Endothelial cell of umbilical vein (primary cell): ENCODE measurements at regions not wholly inside any gene's neighbourhood (a gene's known extent, or its start where the extent isn't known, plus 50 kb on each side); places are given as distances from the start of the nearest gene placed in this dataset.

ENCODE experiments used
- BruUV-seq: library from RNA; stranded (reverse); fragments of 400-500 nt; replicated peaks from 2 replicates; lab custom pipeline; 2021; lab: Mats Ljungman, UMichigan
- CTCF ChIA-PET: fragments of 300-600, 350-600 bp; sonication (Branson Sonifier 250); formaldehyde crosslinking; loops from one replicate; lab custom pipeline; 2021; ENCODE audit warnings: antibody characterized with exemption, inconsistent platforms; lab: Charles Lee
- POLR2A ChIA-PET: fragments of 300-600, 350-600 bp; sonication (Branson Sonifier 250); formaldehyde crosslinking; loops from one replicate; lab custom pipeline; 2021; ENCODE audit warnings: antibody characterized with exemption, inconsistent platforms; lab: Charles Lee
- DNase-seq: peaks from one replicate; pipeline ENCODE4 v3.0.0-alpha.2; 2011; ENCODE audit warnings: low read depth, low spot score
- FAIRE-seq: peaks from 2 replicates; lab custom pipeline; 2011; peaks lifted over from hg19 to GRCh38; lab: Jason Lieb, UNC
- H2AFZ ChIP-seq: 2 replicates; pipeline ENCODE4 v1.6.0; 2012; ENCODE audit warnings: low read depth, low read length, control low read depth, inconsistent platforms
- H3K27ac ChIP-seq: 2 replicates; pipeline ENCODE4 v1.5.1; 2011; ENCODE audit warnings: low read depth, mild to moderate bottlenecking, control low read depth, low read length, moderate library complexity; ENCODE audit not compliant: insufficient read depth
- H3K27me3 ChIP-seq, 2 experiments: 2 replicates each; pipeline versions ENCODE4 v1.6.0 to v1.6.1; 2011; ENCODE audit warnings: low read length in 2 of 2, mixed read lengths in 1 of 2; ENCODE audit not compliant: control insufficient read depth in 2 of 2, insufficient read depth in 2 of 2
- H3K36me3 ChIP-seq, 2 experiments: 2 replicates in 1 of 2; 3 replicates in 1 of 2; pipeline ENCODE4 v1.5.1; 2011; ENCODE audit warnings: low read length in 2 of 2, mild to moderate bottlenecking in 1 of 2, moderate library complexity in 1 of 2; ENCODE audit not compliant: control insufficient read depth in 2 of 2, insufficient read depth in 2 of 2; ENCODE audit errors: extremely low read depth in 1 of 2
- H3K4me1 ChIP-seq: 3 replicates; pipeline ENCODE4 v1.5.1; 2011; ENCODE audit warnings: mild to moderate bottlenecking, low read length; ENCODE audit not compliant: control insufficient read depth, insufficient read depth; ENCODE audit errors: extremely low read depth
- H3K4me2 ChIP-seq: 2 replicates; pipeline ENCODE4 v1.6.1; 2011; ENCODE audit warnings: low read length, control low read depth, mixed read lengths; ENCODE audit not compliant: insufficient read depth
- H3K4me3 ChIP-seq, 3 experiments: fragments of 200-600 bp in 1 of 3; sonication (generic), shearing (Covaris generic) in 1 of 3; replicated peaks in 1 of 3; 2 replicates each; pipeline ENCODE4 v1.5.1; 2011 to 2016; ENCODE audit warnings: control low read depth in 3 of 3, low read length in 3 of 3, mild to moderate bottlenecking in 2 of 3, inconsistent platforms in 1 of 3, low read depth in 1 of 3, moderate library complexity in 1 of 3; ENCODE audit not compliant: insufficient read depth in 1 of 3
- H3K79me2 ChIP-seq: 2 replicates; pipeline ENCODE4 v1.6.0; 2012; ENCODE audit warnings: low read length, inconsistent platforms; ENCODE audit not compliant: control insufficient read depth, insufficient read depth
- H3K9ac ChIP-seq: replicated peaks from 2 replicates; pipeline ENCODE3; 2011; ENCODE audit warnings: low read length, control low read depth; ENCODE audit not compliant: insufficient read depth; ENCODE audit errors: extremely low read depth
- H3K9me1 ChIP-seq: replicated peaks from 3 replicates; pipeline ENCODE4 v1.6.0; 2011; ENCODE audit warnings: mild to moderate bottlenecking, low read length; ENCODE audit not compliant: control insufficient read depth, insufficient read depth; ENCODE audit errors: extremely low read depth
- H3K9me3 ChIP-seq: replicated peaks from 2 replicates; pipeline ENCODE4 v1.5.1; 2012; ENCODE audit warnings: low read length, inconsistent platforms; ENCODE audit not compliant: control insufficient read depth, insufficient read depth
- H4K20me1 ChIP-seq: replicated peaks from 2 replicates; pipeline ENCODE3; 2011; ENCODE audit warnings: mild to moderate bottlenecking, low read length; ENCODE audit not compliant: control insufficient read depth, insufficient read depth; ENCODE audit errors: extremely low read depth
- CTCF ChIP-seq, 2 donors: IDR thresholded peaks; 1 replicate in 1 of 2; 2 replicates in 1 of 2; pipeline ENCODE4 v1.5.1; 2011; ENCODE audit warnings: low read length in 2 of 2, mild to moderate bottlenecking in 2 of 2, moderate library complexity in 2 of 2, control low read depth in 1 of 2, inconsistent platforms in 1 of 2, low read depth in 1 of 2; ENCODE audit not compliant: insufficient read depth in 1 of 2; ENCODE audit errors: extremely low read depth in 1 of 2
- EZH2 ChIP-seq: IDR thresholded peaks from 2 replicates; pipeline ENCODE4 v1.6.1; 2012; ENCODE audit warnings: borderline replicate concordance, low read depth, mild to moderate bottlenecking, moderate library complexity, low read length, inconsistent platforms; ENCODE audit not compliant: severe bottlenecking
- FOS ChIP-seq: IDR thresholded peaks from 2 replicates; pipeline ENCODE4 v1.6.1; 2011; ENCODE audit warnings: mild to moderate bottlenecking, low read length, moderate library complexity, borderline replicate concordance; ENCODE audit not compliant: insufficient read depth
- GATA2 ChIP-seq: IDR thresholded peaks from 2 replicates; pipeline ENCODE4 v1.7.0; 2011; ENCODE audit warnings: low read depth, mild to moderate bottlenecking, moderate library complexity, mixed read lengths, low read length; ENCODE audit not compliant: insufficient read length, insufficient read depth
- JUN ChIP-seq: IDR thresholded peaks from 2 replicates; pipeline ENCODE4 v1.6.1; 2011; ENCODE audit warnings: borderline replicate concordance, low read depth; ENCODE audit not compliant: insufficient read length, insufficient read depth
- MAX ChIP-seq: IDR thresholded peaks from 2 replicates; pipeline ENCODE4 v1.6.1; 2011; ENCODE audit not compliant: insufficient read depth, insufficient read length
- MYC ChIP-seq: IDR thresholded peaks from one replicate; pipeline ENCODE4 v1.6.1; 2011; ENCODE audit warnings: mild to moderate bottlenecking, low read depth, low read length
- POLR2A ChIP-seq: IDR thresholded peaks from 2 replicates; pipeline ENCODE4 v1.6.1; 2012; ENCODE audit warnings: low read depth, mild to moderate bottlenecking, control low read depth, low read length
- POLR2AphosphoS5 ChIP-seq: IDR thresholded peaks from 2 replicates; pipeline ENCODE4 v1.6.1; 2012; ENCODE audit warnings: low read depth, mild to moderate bottlenecking, control low read depth, low read length, moderate library complexity; ENCODE audit not compliant: insufficient read depth
- dilution Hi-C: fragments of 300-500 bp; cut with MboI; formaldehyde crosslinking; loops from one replicate; pipeline ENCODE4 v1.15.0; 2019; ENCODE audit warnings: low sequenced_read_pairs; ENCODE audit not compliant: extremely low pct_ligation_motif_present
- intact Hi-C: fragments of 100-400 bp; cut with micrococcal nuclease; formaldehyde crosslinking; loops from one replicate; pipeline ENCODE4 v1.10.0; 2022

DNA sequence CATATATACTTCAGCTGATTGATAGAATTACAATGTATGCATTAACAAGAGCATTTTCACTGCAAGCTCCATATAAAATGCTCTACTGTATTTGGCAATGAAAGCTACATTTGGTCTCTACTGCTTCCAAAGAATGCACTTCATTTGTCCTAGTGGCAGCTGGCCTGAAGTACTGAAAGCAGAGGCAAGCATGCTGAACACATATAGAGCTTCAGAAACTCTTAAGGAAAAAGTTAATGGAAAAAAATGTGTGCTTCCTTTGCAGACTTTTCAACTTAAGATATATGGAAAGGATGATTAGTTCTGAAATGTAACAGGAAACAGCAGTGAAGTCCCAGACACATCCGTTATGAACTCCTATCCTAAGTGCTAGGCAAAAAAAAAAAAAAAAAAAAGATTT, 537.1 kb upstream of the POM121L12 start:
- DNase-seq = peak; percentile 38
- H3K9me3 ChIP-seq = no peaks in the 10 kb centered on the region
- POLR2A ChIA-PET = no interaction called here
- H3K79me2 ChIP-seq = no peaks in the 10 kb centered on the region
- TF ChIP-seq CTCF (IDR thresholded peaks at IDR 0.05; ENCODE audit: extremely low read depth in 1 of 2, insufficient read depth in 1 of 2, low read depth in 1 of 2, low read length in 2 of 2) = no peak
- TF ChIP-seq FOS = no peak
- TF ChIP-seq EZH2 = no peak
- no peak for TF ChIP-seq GATA2
- no peak for TF ChIP-seq MAX
- no peak for TF ChIP-seq MYC
- no peak for TF ChIP-seq POLR2A
- no peak for TF ChIP-seq POLR2AphosphoS5
- TF ChIP-seq JUN = no peak
- no peak overlapping the region for H3K27ac ChIP-seq
- dilution Hi-C loops = no loop called here
- intact Hi-C loops = no loop called here
- H3K9me1 ChIP-seq = no peaks in the 10 kb centered on the region
- no peak overlapping the region for H3K4me2 ChIP-seq
- H4K20me1 ChIP-seq = no peaks in the 10 kb centered on the region
- CTCF ChIA-PET = no interaction called here
- no peaks in the 10 kb centered on the region for H3K36me3 ChIP-seq
- FAIRE-seq = no peak
- no peak overlapping the region for H3K4me3 ChIP-seq
- no peak overlapping the region for H2AFZ ChIP-seq
- BruUV-seq = no TSS peak
- H3K27me3 ChIP-seq = no peaks in the 10 kb centered on the region
- H3K4me1 ChIP-seq = no peaks in the 10 kb centered on the region
- no peak overlapping the region for H3K9ac ChIP-seq
